ES-I3 (cell line): ENCODE measurements at regions not wholly inside any gene's neighbourhood (a gene's known extent, or its start where the extent isn't known, plus 50 kb on each side); places are given as distances from the start of the nearest gene placed in this dataset.

Experiments
- H3K36me3 ChIP-seq: 2 replicates; pipeline ENCODE4 v1.6.1; 2013; ENCODE audit warnings: mild to moderate bottlenecking, low read length, control low read depth, moderate library complexity; ENCODE audit not compliant: insufficient read depth
- H3K4me1 ChIP-seq: 2 replicates; pipeline ENCODE4 v1.6.1; 2013; ENCODE audit warnings: mild to moderate bottlenecking, control low read depth, low read length; ENCODE audit not compliant: insufficient read depth
- H3K9ac ChIP-seq: 2 replicates; pipeline ENCODE4 v1.6.1; 2013; ENCODE audit warnings: low read depth, mild to moderate bottlenecking, low read length, moderate library complexity
- H3K9me3 ChIP-seq: 2 replicates; pipeline ENCODE4 v1.6.1; 2013; ENCODE audit warnings: mild to moderate bottlenecking, low read length, moderate library complexity; ENCODE audit not compliant: control insufficient read depth, insufficient read depth

DNA sequence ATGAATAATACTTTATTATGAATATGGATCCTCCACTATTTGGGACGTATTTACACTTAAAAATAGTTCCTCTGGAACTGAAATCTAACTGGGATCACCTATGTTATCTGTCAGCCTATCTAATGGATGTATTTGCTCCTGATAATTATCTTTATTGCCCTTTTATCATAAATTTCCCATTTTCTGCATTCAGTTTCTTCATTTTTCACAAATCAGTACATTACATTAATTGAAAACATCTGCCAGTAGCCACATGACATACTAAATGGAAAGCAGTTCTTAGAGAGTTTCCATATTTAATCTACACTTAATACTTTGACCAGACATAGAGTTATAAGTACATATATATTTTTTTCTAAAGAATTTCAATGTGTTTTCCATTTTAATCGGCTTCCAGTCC, 888.8 kb downstream of the SLITRK6 start:
- Histone ChIP-seq H3K9me3 (no peaks in the 10 kb centered on the region), H3K36me3 (no peaks in the 10 kb centered on the region), H3K4me1 (no peaks in the 10 kb centered on the region), H3K9ac (no peak overlapping the region)

DNA sequence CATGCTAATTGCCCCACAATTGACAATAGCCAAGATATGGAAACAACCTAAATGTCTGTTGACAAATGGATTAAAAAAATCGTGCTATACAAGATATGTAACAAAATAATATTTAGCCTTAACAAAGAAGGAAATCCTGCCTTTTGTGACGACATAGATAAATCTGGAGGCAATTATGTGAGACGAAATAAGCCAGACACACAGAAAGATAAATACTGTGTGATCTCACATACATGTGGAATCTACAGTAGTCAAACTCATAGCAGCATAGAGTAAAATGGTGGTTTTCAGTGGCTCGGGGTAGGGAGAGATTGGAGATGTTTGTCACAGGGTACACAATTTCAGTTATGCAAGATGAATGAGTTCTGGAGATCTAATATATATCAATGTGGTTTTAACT, 895.8 kb downstream of the SLITRK6 start:
- no peak overlapping the region for H3K9ac ChIP-seq

DNA sequence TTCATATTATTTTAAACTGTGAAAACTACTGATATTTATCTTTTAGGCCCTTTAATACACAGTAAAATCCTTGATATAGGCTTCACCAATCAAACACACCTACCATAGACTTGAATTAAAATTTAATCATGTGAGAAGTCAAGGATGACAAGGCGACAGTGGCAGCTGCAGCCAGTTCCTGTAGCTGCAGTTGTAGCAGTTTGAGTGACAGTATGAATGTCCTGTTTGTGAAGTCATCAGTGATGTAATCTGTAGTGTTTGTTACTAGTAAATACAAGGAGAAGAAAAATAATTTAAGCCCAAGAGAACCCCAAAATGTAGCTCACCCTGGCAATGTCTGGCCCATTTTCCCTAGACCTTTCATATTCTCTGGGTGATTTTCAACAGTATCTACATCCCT, 897.0 kb downstream of the SLITRK6 start:
- H3K36me3 ChIP-seq = no peaks in the 10 kb centered on the region
- H3K9me3 ChIP-seq = no peaks in the 10 kb centered on the region
- no peak overlapping the region for H3K9ac ChIP-seq
- H3K4me1 ChIP-seq = no peaks in the 10 kb centered on the region

More for the DNA sequence above, 895.8 kb downstream of the SLITRK6 start:
- Histone ChIP-seq H3K36me3 (no peaks in the 10 kb centered on the region), H3K9me3 (no peaks in the 10 kb centered on the region), H3K4me1 (no peaks in the 10 kb centered on the region)

DNA sequence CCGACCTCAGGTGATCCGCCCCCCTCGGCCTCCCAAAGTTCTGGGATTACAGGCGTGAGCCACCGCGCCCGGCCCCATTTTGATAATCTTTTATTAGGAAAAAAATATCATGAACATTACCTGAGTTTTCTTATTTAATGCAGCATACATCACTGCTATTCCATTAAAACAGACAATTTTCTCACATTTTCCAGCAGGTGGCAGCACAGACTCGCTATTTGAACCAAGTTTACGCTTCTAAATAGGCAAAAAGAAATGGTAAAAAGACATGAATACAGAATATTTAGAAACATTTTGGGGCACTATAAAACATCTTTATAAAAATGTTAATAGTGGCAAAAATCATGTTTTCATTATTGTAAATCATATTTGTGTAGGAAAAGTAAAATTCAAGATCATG, 903.1 kb downstream of the SLITRK6 start:
- H3K36me3 ChIP-seq = no peaks in the 10 kb centered on the region
- H3K9me3 ChIP-seq = no peaks in the 10 kb centered on the region
- no peak overlapping the region for H3K9ac ChIP-seq
- no peaks in the 10 kb centered on the region for H3K4me1 ChIP-seq

DNA sequence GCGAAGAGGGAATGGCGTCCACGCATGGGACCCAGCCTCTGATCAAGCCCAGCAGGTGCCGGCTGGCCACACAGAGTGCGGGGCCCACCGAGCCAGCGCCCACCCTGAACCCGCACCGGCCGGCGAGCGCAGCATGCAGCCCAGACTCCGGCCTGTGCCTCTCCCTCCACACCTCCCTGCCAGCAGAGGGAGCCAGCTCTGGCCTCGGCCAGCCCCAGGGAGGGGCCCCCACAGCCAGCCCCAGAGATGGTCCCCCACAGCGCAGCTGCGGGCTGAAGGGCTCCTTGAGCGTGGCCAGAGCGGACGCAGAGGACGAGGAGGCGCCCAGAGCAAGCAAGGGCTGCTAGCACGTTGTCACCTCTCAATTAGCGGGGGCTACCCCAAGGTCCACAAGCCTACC, 904.5 kb downstream of the SLITRK6 start:
- Histone ChIP-seq H3K4me1 (no peaks in the 10 kb centered on the region), H3K36me3 (no peaks in the 10 kb centered on the region), H3K9ac (no peak overlapping the region), H3K9me3 (no peaks in the 10 kb centered on the region)

DNA sequence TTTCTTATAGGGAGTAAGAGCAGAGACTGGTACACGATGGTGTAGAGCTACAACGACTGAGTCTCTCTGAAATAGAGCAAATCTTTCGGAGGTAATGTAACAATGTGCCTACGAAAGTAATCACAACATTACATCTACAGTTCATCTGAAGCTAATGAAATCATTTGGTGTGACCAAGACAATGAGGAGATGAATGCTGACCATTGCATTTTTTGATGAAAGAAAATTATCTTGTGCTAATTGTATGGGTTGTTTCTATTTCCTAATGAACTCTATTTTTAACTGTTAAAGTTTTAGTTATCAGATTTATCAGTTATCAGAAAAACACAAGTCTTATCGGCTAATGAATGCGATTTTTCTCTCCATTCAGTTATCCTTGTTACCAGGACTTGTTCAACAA, 913.4 kb downstream of the SLITRK6 start:
- Histone ChIP-seq H3K4me1 (no peaks in the 10 kb centered on the region), H3K9me3 (no peaks in the 10 kb centered on the region), H3K9ac (no peak overlapping the region), H3K36me3 (no peaks in the 10 kb centered on the region)

DNA sequence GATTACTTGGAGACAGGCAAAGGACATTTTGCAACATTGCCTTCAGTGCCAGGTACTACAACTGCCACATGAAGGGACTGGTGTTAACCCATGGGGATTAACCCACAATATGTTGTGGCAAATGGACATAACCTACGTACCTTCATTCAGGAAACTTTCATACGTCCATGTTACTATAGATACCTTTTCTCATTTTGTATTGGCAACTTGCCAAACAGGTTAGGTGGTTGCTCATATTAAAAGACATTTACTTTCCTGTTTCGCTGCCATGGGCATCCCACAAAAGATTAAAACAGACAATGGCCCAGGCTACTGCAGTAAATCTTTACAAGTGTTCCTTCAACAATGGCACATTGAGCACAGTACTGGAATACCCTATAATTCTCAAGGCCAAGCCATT, 925.3 kb downstream of the SLITRK6 start:
- no peaks in the 10 kb centered on the region; the same call in 1 of the 2 replicates for H3K9me3 ChIP-seq
- H3K36me3 ChIP-seq = no peaks in the 10 kb centered on the region
- no peak overlapping the region for H3K9ac ChIP-seq
- no peaks in the 10 kb centered on the region for H3K4me1 ChIP-seq

DNA sequence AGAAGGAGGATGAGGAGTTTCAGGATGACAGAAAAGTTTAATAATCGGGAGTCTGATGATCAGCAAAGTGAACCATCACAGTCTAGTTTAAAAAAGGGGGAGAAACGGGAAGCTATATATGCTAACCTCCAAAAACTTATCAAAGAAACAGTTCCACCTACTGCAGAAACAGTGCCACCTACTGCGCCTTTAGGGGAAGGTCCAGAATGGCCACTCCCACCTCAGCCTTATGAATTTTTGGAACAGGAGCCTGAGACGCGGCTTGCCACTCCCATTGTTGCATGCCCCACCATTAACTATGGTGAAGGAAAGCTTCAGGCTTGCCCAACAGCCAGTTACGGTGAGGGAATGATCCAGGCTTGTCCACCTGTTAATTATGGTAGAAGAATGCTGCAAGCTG, 929.0 kb downstream of the SLITRK6 start:
- no peaks in the 10 kb centered on the region for H3K9me3 ChIP-seq
- no peak overlapping the region for H3K9ac ChIP-seq
- peaks cover 8% of the 10 kb centered on the region for H3K4me1 ChIP-seq
- no peaks in the 10 kb centered on the region for H3K36me3 ChIP-seq

DNA sequence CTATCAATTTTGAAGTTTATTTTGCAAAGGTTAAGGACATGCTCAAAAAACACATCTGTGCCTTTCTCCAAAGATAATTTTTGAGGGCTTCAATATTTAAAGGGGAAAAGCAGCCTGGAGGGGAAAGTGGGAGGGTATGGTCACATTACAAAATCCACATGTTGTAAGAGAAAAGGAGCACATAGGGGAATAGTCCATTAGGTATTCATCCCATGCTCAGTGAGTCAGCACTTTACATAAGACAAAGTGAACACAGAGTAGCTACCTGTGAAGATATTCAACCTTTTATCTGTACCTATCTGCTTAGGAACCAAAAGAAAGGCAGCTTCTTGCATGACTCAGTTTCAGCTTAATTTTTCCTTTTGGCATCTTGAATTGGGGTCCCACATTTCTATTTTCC, 932.0 kb downstream of the SLITRK6 start:
- H3K9ac ChIP-seq = no peak overlapping the region
- H3K36me3 ChIP-seq = no peaks in the 10 kb centered on the region
- H3K4me1 ChIP-seq = peaks cover 8% of the 10 kb centered on the region
- H3K9me3 ChIP-seq = no peaks in the 10 kb centered on the region

DNA sequence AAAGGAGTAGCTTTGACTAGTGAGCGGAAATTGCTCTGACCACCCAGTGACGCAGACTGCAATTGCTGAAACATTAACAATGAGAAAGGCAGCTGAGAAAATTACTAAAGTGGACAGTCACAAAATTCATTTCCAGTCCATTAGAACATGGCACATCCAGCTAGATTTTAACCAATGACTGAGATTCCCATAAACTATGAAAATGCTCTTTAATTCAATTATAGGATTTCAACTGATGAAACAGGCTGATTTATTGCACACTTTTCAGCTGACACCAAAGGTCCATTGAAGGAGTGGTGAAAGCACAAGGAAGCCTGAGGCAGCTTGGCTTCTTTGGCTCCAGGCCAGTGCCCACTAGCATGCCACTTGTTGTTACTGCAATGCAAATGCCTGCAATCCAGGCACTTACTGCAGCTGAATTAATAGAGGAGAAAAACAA, 933.4 kb downstream of the SLITRK6 start:
- no peaks in the 10 kb centered on the region for H3K9me3 ChIP-seq
- no peak overlapping the region for H3K9ac ChIP-seq
- peaks cover 8% of the 10 kb centered on the region for H3K4me1 ChIP-seq
- H3K36me3 ChIP-seq = no peaks in the 10 kb centered on the region

DNA sequence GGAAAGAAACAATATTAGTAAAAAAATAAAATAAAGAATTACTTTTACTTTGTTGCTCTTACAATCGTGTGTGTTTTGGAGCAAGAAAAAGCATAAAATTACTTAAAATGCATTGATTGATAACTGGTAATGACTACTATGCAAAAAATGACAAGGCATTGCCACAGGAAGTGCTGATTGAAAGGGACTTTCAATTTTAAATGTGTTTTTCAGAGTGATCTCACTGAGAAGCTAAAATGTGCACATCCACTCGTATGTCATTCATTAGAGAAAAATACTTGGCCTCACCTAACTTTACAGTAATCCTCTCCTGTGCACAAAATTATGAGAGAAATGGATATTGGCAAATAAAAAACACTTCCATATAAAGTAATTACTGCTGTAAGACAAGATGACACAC, 934.9 kb downstream of the SLITRK6 start:
- Histone ChIP-seq H3K36me3 (no peaks in the 10 kb centered on the region), H3K4me1 (peaks cover 8% of the 10 kb centered on the region), H3K9me3 (no peaks in the 10 kb centered on the region), H3K9ac (no peak overlapping the region)

DNA sequence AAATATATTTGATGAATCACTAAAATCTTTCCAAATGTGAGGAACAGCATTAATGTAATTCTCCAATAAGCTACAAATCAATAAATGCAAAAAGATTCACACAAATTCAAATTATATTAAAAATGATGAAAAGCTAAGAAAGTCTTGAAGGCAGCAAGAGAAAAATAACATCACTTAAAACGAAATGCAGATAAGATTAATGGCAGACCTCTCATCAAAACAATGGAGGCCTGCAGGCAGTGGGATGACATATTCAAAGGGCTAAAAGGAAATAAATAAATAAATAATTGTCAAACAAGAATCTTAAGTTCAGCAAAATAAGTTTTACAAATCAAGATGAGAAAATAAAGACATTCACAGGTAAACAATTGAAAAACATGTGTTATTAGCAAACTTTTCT, 952.1 kb downstream of the SLITRK6 start:
- Histone ChIP-seq H3K36me3 (no peaks in the 10 kb centered on the region), H3K9me3 (no peaks in the 10 kb centered on the region), H3K9ac (no peak overlapping the region), H3K4me1 (no peaks in the 10 kb centered on the region)

DNA sequence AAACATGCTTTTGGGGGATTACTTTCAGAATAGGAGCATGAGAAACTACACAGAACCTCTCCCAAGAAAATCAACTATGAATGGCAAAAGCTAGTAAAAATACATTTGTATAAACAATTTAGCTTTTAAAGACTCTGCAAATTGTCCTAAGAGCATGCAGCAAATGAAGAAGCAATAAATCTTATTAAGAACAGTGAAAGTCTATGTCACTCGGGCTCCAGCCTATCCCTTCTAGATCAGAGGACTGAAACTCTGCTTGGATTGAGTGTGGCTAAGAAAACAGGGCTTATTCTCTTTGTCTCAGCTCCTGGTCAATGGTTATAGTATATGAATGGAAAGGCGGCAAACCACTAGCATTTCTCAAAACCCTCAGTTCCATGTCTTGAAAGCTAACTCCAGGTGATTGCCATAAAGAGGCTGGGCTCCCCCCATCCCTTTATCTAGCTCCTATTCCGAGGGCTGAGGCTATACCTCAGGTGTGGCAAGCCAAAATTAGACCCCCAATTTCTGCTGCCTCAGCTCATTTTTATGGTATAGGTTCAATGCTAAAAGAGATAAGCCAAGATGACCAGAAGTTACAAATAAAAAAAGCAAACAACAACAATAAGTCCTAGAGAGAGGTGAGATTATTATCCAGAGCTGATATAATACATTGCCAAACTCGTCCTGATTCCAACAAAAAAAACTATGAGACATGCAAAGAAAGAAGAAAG, 953.2 kb downstream of the SLITRK6 start:
- no peak overlapping the region for H3K9ac ChIP-seq
- no peaks in the 10 kb centered on the region for H3K4me1 ChIP-seq
- H3K9me3 ChIP-seq = no peaks in the 10 kb centered on the region
- no peaks in the 10 kb centered on the region for H3K36me3 ChIP-seq

DNA sequence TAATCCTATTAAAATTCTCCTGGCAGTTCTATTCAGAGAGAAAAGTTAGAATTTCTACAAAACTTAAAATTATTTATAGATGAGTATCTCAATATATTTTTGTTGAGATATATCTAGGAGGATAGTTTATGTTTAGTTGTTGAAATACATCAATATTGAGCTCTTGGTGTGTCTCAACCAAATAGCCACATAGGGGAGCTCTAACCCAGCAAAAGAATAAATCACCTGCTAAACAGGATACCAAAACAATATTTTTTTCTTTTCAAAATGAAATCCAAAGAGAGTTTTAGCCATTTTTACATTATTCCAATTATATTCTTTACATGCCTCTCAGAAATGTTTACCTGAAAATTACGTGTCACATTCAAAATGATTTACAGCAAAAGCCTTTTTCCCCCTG, 954.7 kb downstream of the SLITRK6 start:
- Histone ChIP-seq H3K9ac (no peak overlapping the region), H3K9me3 (no peaks in the 10 kb centered on the region), H3K4me1 (no peaks in the 10 kb centered on the region)

DNA sequence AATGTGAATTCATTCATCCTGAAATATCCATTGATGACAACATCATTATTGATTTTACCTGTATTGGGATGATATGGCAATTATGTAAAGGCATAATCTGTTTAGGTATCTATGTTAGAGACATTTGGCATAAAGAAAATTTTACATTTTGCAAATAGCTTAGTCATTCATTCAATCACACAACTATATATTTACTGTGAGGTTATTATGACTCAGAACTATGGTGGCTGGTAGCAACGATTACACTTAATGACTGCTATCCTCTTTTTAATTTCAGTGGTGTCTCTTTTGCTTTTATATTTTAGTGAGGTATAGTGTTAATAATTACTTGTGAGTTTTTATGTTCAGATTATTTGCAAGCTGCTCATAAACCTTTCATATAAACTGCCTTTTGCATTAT, 955.9 kb downstream of the SLITRK6 start:
- H3K4me1 ChIP-seq = no peaks in the 10 kb centered on the region
- H3K9me3 ChIP-seq = no peaks in the 10 kb centered on the region
- H3K9ac ChIP-seq = no peak overlapping the region
- no peaks in the 10 kb centered on the region for H3K36me3 ChIP-seq

More for the DNA sequence above, 954.7 kb downstream of the SLITRK6 start:
- H3K36me3 ChIP-seq = no peaks in the 10 kb centered on the region

DNA sequence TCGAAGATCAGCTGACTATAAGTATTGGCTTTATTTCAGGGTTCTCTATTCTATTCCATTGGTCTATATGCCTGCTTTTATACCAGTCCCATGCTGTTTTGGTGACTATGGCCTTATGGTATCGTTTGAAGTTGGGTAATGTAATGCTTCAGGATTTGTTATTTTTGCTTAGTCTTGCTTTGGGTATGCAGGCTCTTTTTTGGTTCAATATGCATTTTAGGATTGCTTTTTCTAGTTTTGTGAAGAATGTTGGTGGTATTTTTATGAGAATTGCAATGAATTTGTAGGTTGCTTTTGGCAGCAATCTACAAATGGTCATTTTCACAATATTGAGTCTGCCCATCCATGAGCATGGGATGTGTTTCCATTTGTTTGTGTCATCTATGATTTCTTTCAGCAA, 951.9 kb upstream of the SLITRK1 start:
- Histone ChIP-seq H3K9me3 (no peaks in the 10 kb centered on the region), H3K36me3 (no peaks in the 10 kb centered on the region)

More for the DNA sequence above, 951.9 kb upstream of the SLITRK1 start:
- H3K9ac ChIP-seq = no peak overlapping the region
- no peaks in the 10 kb centered on the region for H3K4me1 ChIP-seq
